ENCODE measurements at regions not wholly inside any gene's neighbourhood (a gene's known extent, or its start where the extent isn't known, plus 50 kb on each side); places are given as distances from the start of the nearest gene placed in this dataset.

GRCh38 chr16:66188917-66189725, 177.4 kb upstream of the CDH5 start:
- no peak for TF ChIP-seq CTCF (IDR thresholded peaks at IDR 0.05; ENCODE audit: low read depth, low read length)
- in situ Hi-C loops (cut with HindIII; ENCODE audit: low sequenced_read_pairs), result no loop called here
- peak; percentile 79 for DNase-seq (ENCODE audit: low read depth, low spot score)
- H3K4me3 ChIP-seq (ENCODE audit: low read depth, low read length), result no peak overlapping the region

- TF ChIP-seq CTCF (IDR thresholded peaks at IDR 0.05; ENCODE audit: low read depth, low read length), result no peak
- H3K4me3 ChIP-seq (ENCODE audit: low read depth, low read length), result no peak overlapping the region
- DNase-seq (ENCODE audit: low read depth, low spot score), result no peak
- in situ Hi-C loops (cut with HindIII; ENCODE audit: low sequenced_read_pairs), result no loop called here
Measured at GRCh38 chr16:66186251-66186785, 180.2 kb upstream of the CDH5 start.

- no peak overlapping the region for H3K4me3 ChIP-seq (ENCODE audit: low read depth, low read length)
- in situ Hi-C loops (cut with HindIII; ENCODE audit: low sequenced_read_pairs), result no loop called here
- DNase-seq (ENCODE audit: low read depth, low spot score), result no peak
- TF ChIP-seq CTCF (IDR thresholded peaks at IDR 0.05; ENCODE audit: low read depth, low read length), result no peak
Measured at GRCh38 chr16:66182592-66182991, 183.9 kb upstream of the CDH5 start.

- H3K4me3 ChIP-seq (ENCODE audit: low read depth, low read length), result no peak overlapping the region
- in situ Hi-C loops (cut with HindIII; ENCODE audit: low sequenced_read_pairs), result no loop called here
- no peak for TF ChIP-seq CTCF (IDR thresholded peaks at IDR 0.05; ENCODE audit: low read depth, low read length)
- no peak for DNase-seq (ENCODE audit: low read depth, low spot score)
Measured at GRCh38 chr16:66176731-66177130, 189.8 kb upstream of the CDH5 start.

GRCh38 chr16:66176111-66176510, 190.4 kb upstream of the CDH5 start:
- DNase-seq (ENCODE audit: low read depth, low spot score), result no peak
- in situ Hi-C loops (cut with HindIII; ENCODE audit: low sequenced_read_pairs), result no loop called here
- H3K4me3 ChIP-seq (ENCODE audit: low read depth, low read length), result no peak overlapping the region
- no peak for TF ChIP-seq CTCF (IDR thresholded peaks at IDR 0.05; ENCODE audit: low read depth, low read length)

- in situ Hi-C loops (cut with HindIII; ENCODE audit: low sequenced_read_pairs), result no loop called here
- H3K4me3 ChIP-seq (ENCODE audit: low read depth, low read length), result no peak overlapping the region
- TF ChIP-seq CTCF (IDR thresholded peaks at IDR 0.05; ENCODE audit: low read depth, low read length), result no peak
- no peak for DNase-seq (ENCODE audit: low read depth, low spot score)
Measured at GRCh38 chr16:66175636-66176035, 190.9 kb upstream of the CDH5 start.
